ENCODE measurements at regions not wholly inside any gene's neighbourhood (a gene's known extent, or its start where the extent isn't known, plus 50 kb on each side); places are given as distances from the start of the nearest gene placed in this dataset.

- Histone ChIP-seq H3K9me3 (no peaks in the 10 kb centered on the region), H3K36me3 (ENCODE audit: low read depth) (no peaks in the 10 kb centered on the region), H3K4me1 (ENCODE audit: low read depth) (no peaks in the 10 kb centered on the region), H3K4me3 (no peak overlapping the region)
- ATAC-seq (peak; percentile 79), DNase-seq (peak; percentile 33 to 70 (median 56))
- intact Hi-C loops (cut with DNase I, micrococcal nuclease), result no loop called here
- TF ChIP-seq CTCF (IDR thresholded peaks at IDR 0.05), result no peak
Measured at GRCh38 chr13:29693275-29693945, 97.9 kb upstream of the SLC7A1 start.

GRCh38 chr13:29689548-29689947 lies 94.1 kb upstream of the SLC7A1 start:
- intact Hi-C loops (cut with DNase I, micrococcal nuclease), result no loop called here

GRCh38 chr13:29688193-29688592 lies 92.7 kb upstream of the SLC7A1 start:
- Histone ChIP-seq H3K4me3 (no peak overlapping the region), H3K4me1 (ENCODE audit: low read depth) (no peaks in the 10 kb centered on the region), H3K9me3 (no peaks in the 10 kb centered on the region), H3K36me3 (ENCODE audit: low read depth) (no peaks in the 10 kb centered on the region)
- ATAC-seq (no peak), DNase-seq (no peak)
- intact Hi-C loops (cut with DNase I, micrococcal nuclease), result no loop called here
- TF ChIP-seq CTCF (IDR thresholded peaks at IDR 0.05), result no peak

More at GRCh38 chr13:29689548-29689947, 94.1 kb upstream of the SLC7A1 start:
- ATAC-seq, result no peak
- no peak for TF ChIP-seq CTCF (IDR thresholded peaks at IDR 0.05)
- no peaks in the 10 kb centered on the region for H3K36me3 ChIP-seq (ENCODE audit: low read depth)
- no peak for DNase-seq
- H3K4me3 ChIP-seq, result no peak overlapping the region
- no peaks in the 10 kb centered on the region for H3K9me3 ChIP-seq
- no peaks in the 10 kb centered on the region for H3K4me1 ChIP-seq (ENCODE audit: low read depth)

- Histone ChIP-seq H3K36me3 (ENCODE audit: low read depth) (no peaks in the 10 kb centered on the region), H3K4me3 (no peak overlapping the region), H3K4me1 (ENCODE audit: low read depth) (no peaks in the 10 kb centered on the region), H3K9me3 (no peaks in the 10 kb centered on the region)
- DNase-seq (no peak), ATAC-seq (no peak)
- TF ChIP-seq CTCF (IDR thresholded peaks at IDR 0.05), result no peak
- intact Hi-C loops (cut with DNase I, micrococcal nuclease), result no loop called here
Measured at GRCh38 chr13:29684441-29684840, 89.0 kb upstream of the SLC7A1 start.

- no peak for ATAC-seq
- intact Hi-C loops (cut with DNase I, micrococcal nuclease), result no loop called here
Measured at GRCh38 chr13:29683041-29683440, 87.6 kb upstream of the SLC7A1 start.

More at GRCh38 chr13:29683041-29683440, 87.6 kb upstream of the SLC7A1 start:
- DNase-seq, result no peak
- Histone ChIP-seq H3K9me3 (no peaks in the 10 kb centered on the region), H3K4me3 (no peak overlapping the region), H3K4me1 (ENCODE audit: low read depth) (no peaks in the 10 kb centered on the region), H3K36me3 (ENCODE audit: low read depth) (no peaks in the 10 kb centered on the region)
- TF ChIP-seq CTCF (IDR thresholded peaks at IDR 0.05), result no peak
